Smooth muscle cell (in vitro differentiated cells): ENCODE measurements at regions not wholly inside any gene's neighbourhood (a gene's known extent, or its start where the extent isn't known, plus 50 kb on each side); places are given as distances from the start of the nearest gene placed in this dataset.

ENCODE experiments used
- DNase-seq: peaks from one replicate; lab custom pipeline; 2025; ENCODE audit not compliant: unreplicated experiment; lab: John Stamatoyannopoulos, UW
- H2AFZ ChIP-seq: fragments of 200-600 bp; sonication (generic); 2 replicates; pipeline ENCODE4 v1.6.0; 2016; ENCODE audit warnings: antibody characterized with exemption, low read depth, mild to moderate bottlenecking
- H3F3A ChIP-seq: fragments of 200-600 bp; sonication (generic); 2 replicates; pipeline ENCODE4 v1.6.0; 2017; ENCODE audit warnings: antibody characterized with exemption, low read depth
- H3K27ac ChIP-seq: fragments of 200-600 bp; sonication (generic); 2 replicates; pipeline ENCODE4 v1.5.1; 2016; ENCODE audit warnings: low read depth, mild to moderate bottlenecking
- H3K27me3 ChIP-seq: fragments of 200-600 bp; sonication (generic); 2 replicates; pipeline ENCODE4 v1.6.1; 2016; ENCODE audit warnings: low read depth, mild to moderate bottlenecking
- H3K36me3 ChIP-seq: fragments of 200-600 bp; sonication (generic); 2 replicates; pipeline ENCODE4 v1.5.1; 2016; ENCODE audit warnings: low read depth
- H3K4me1 ChIP-seq: fragments of 200-600 bp; sonication (generic); 2 replicates; pipeline ENCODE4 v1.5.1; 2016; ENCODE audit warnings: low read depth
- H3K4me2 ChIP-seq: fragments of 200-600 bp; sonication (generic); 2 replicates; pipeline ENCODE4 v1.6.0; 2016; ENCODE audit warnings: mild to moderate bottlenecking
- H3K4me3 ChIP-seq: fragments of 200-600 bp; sonication (generic); 2 replicates; pipeline ENCODE4 v1.5.1; 2016; ENCODE audit warnings: mild to moderate bottlenecking
- H3K79me2 ChIP-seq: fragments of 200-600 bp; sonication (generic); 2 replicates; pipeline ENCODE4 v1.6.0; 2016; ENCODE audit warnings: low read depth, mild to moderate bottlenecking
- H3K9ac ChIP-seq: fragments of 200-600 bp; sonication (generic); 2 replicates; pipeline ENCODE4 v1.6.0; 2016; ENCODE audit warnings: low read depth
- H3K9me3 ChIP-seq: fragments of 200-600 bp; sonication (generic); replicated peaks from 2 replicates; pipeline ENCODE4 v1.5.1; 2016; ENCODE audit warnings: low read depth
- H4K20me1 ChIP-seq: fragments of 200-600 bp; sonication (generic); 2 replicates; pipeline ENCODE4 v1.6.0; 2016; ENCODE audit warnings: low read depth
- CTCF ChIP-seq: fragments of 200-600 bp; sonication (generic); IDR thresholded peaks from 2 replicates; pipeline ENCODE4 v1.5.1; 2017; ENCODE audit warnings: borderline replicate concordance, mild to moderate bottlenecking, antibody characterized with exemption; ENCODE audit not compliant: insufficient read depth, poor library complexity, severe bottlenecking
- WGBS: methylation state at CpG from one replicate; pipeline ENCODE4 v1.1.7; 2016; ENCODE audit warnings: low lambda C conversion rate; 5-methylcytosine and 5-hydroxymethylcytosine counted together

- Histone ChIP-seq H3K27me3 (no peaks in the 10 kb centered on the region), H3K36me3 (no peaks in the 10 kb centered on the region), H3K27ac (no peak overlapping the region), H3K9ac (no peak overlapping the region), H3K4me3 (no peak overlapping the region), H3K79me2 (no peaks in the 10 kb centered on the region), H3K9me3 (no peaks in the 10 kb centered on the region), H4K20me1 (no peaks in the 10 kb centered on the region), H3K4me1 (peaks cover 9% of the 10 kb centered on the region), H2AFZ (no peak overlapping the region), H3K4me2 (no peak overlapping the region), H3F3A (no peaks in the 10 kb centered on the region)
- no peak for DNase-seq
- TF ChIP-seq CTCF, result no peak
- 78% methylated on average over 5 of the region's 5 CpGs for WGBS
These were observed 159.0 kb downstream of the MRM1 start for GRCh38 chr17:36760425-36760824.

- no peaks in the 10 kb centered on the region for H3K27me3 ChIP-seq
- no peaks in the 10 kb centered on the region for H3K36me3 ChIP-seq
- WGBS, result 82% methylated on average over 24 of the region's 26 CpGs
- no peaks in the 10 kb centered on the region for H4K20me1 ChIP-seq
- H2AFZ ChIP-seq, result no peak overlapping the region
- H3K27ac ChIP-seq, result no peak overlapping the region
- H3K79me2 ChIP-seq, result no peaks in the 10 kb centered on the region
- no peak overlapping the region for H3K9ac ChIP-seq
- H3F3A ChIP-seq, result no peaks in the 10 kb centered on the region
- no peak overlapping the region for H3K4me3 ChIP-seq
- peaks cover 9% of the 10 kb centered on the region for H3K4me1 ChIP-seq
- no peak overlapping the region for H3K4me2 ChIP-seq
- no peak for TF ChIP-seq CTCF
- no peaks in the 10 kb centered on the region for H3K9me3 ChIP-seq
- DNase-seq, result no peak
These were observed 160.0 kb downstream of the MRM1 start for GRCh38 chr17:36761203-36761950.

GRCh38 chr17:36765436-36766043 lies 164.2 kb downstream of the MRM1 start:
- Histone ChIP-seq H3K27ac (no peak overlapping the region), H3K36me3 (no peaks in the 10 kb centered on the region), H3K4me3 (no peak overlapping the region), H3K4me2 (no peak overlapping the region), H3K79me2 (no peaks in the 10 kb centered on the region), H3K9ac (no peak overlapping the region), H3K27me3 (peaks cover 10% of the 10 kb centered on the region), H2AFZ (no peak overlapping the region), H3F3A (no peaks in the 10 kb centered on the region), H3K4me1 (peaks cover 9% of the 10 kb centered on the region), H4K20me1 (no peaks in the 10 kb centered on the region), H3K9me3 (no peaks in the 10 kb centered on the region)
- no peak for DNase-seq
- TF ChIP-seq CTCF, result no peak
- 96% methylated on average over 18 of the region's 18 CpGs for WGBS
